SK-N-MC (cell line): ENCODE measurements at regions not wholly inside any gene's neighbourhood (a gene's known extent, or its start where the extent isn't known, plus 50 kb on each side); places are given as distances from the start of the nearest gene placed in this dataset.

Source experiments
- EZH2 ChIP-seq: fragments of 200-600 bp; sonication (generic); IDR thresholded peaks from one replicate; pipeline ENCODE4 v1.6.1; 2017; ENCODE audit warnings: antibody characterized with exemption
- POLR2AphosphoS5 ChIP-seq: IDR thresholded peaks from 2 replicates; pipeline ENCODE4 v1.6.1; 2012; ENCODE audit warnings: mild to moderate bottlenecking, low read depth, low read length, borderline replicate concordance

DNA sequence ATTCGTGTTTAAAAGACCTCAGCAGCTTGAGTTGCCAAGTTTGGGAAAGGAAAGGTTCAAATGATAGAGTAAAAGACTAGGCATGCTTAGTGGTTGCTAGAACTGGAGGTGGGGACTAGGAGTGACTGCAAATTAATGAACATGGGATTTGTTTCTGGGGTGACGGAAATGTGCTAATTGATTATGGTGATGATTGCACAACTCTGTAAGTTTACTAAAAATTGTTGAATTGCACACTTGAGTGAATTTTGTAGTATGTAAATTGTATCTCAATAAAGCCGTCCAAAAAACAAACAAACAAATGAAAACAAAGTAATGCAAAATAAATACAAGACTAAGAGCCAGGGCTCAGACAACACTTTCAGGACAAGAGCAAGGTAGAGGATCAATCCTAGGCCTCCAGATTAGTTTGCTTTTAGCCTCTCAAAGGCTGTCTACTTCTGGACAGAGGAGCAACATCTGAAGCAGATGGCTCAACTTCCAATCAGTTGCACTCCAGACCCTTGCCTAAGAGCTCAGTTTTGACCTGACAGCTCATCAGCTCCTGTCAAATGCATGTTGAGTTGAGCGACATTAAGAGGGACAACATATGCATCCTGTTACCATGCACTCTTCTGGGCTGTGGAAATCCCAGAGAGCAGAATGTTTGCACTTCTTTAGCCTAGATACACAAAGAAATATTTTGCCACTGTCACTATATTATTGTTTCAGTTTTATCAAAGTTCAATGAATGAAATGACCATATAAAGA, 111.2 kb upstream of the ASIC2 start:
- TF ChIP-seq EZH2 (no peak), POLR2AphosphoS5 (no peak)
